HepG2 (cell line): ENCODE measurements at regions not wholly inside any gene's neighbourhood (a gene's known extent, or its start where the extent isn't known, plus 50 kb on each side); places are given as distances from the start of the nearest gene placed in this dataset.

Experiments used
- ATAC-seq: fragments of 200-7000 bp; cut with Tn5 transposase; 3 replicates; pipeline ENCODE4 v1.9.1; 2020; ENCODE audit warnings: mild to moderate bottlenecking, moderate library complexity
- BruUV-seq: library from RNA; stranded (reverse); fragments of 400-500 nt; replicated peaks from 2 replicates; lab custom pipeline; 2021; lab: Mats Ljungman, UMichigan
- CTCF ChIA-PET: fragments of 300-600 bp; formaldehyde crosslinking; extraction: SDS; loops from one replicate; lab custom pipeline; 2021; ENCODE audit warnings: low total read pairs, inconsistent platforms, low intra/inter-chr PET ratio; lab: Yijun Ruan, JAX
- POLR2A ChIA-PET: fragments of 350-600 bp; sonication (Branson Sonifier 250); formaldehyde crosslinking; loops from one replicate; lab custom pipeline; 2020; ENCODE audit warnings: antibody characterized with exemption, inconsistent platforms; lab: Yijun Ruan, JAX
- DNase-seq: peaks from one replicate; pipeline ENCODE4 v3.0.0-alpha.2; 2015; ENCODE audit warnings: low spot score
- FAIRE-seq: peaks from 3 replicates; lab custom pipeline; 2011; peaks lifted over from hg19 to GRCh38; lab: Jason Lieb, UNC
- H2AFZ ChIP-seq: one replicate; pipeline ENCODE4 v1.6.1; 2011; ENCODE audit warnings: low read length, inconsistent platforms
- H3K27ac ChIP-seq: fragments of 300-600 bp; 3 replicates; pipeline ENCODE4 v1.8.0; 2011; ENCODE audit warnings: mixed run types, mild to moderate bottlenecking, mixed read lengths, low read length, inconsistent platforms; ENCODE audit not compliant: insufficient read depth; ENCODE audit errors: extremely low read length
- H3K27me3 ChIP-seq, 2 experiments: fragments of 200-600 bp in 1 of 2; 2 replicates in 1 of 2; 3 replicates in 1 of 2; pipeline versions ENCODE4 v1.6.0 to v1.8.0; 2011; ENCODE audit warnings: low read length in 2 of 2, mild to moderate bottlenecking in 2 of 2, moderate library complexity in 2 of 2, inconsistent platforms in 1 of 2; ENCODE audit not compliant: insufficient read depth in 2 of 2, control insufficient read depth in 1 of 2
- H3K36me3 ChIP-seq, 2 experiments: fragments of 200-600 bp in 1 of 2; replicated peaks in 1 of 2; 2 replicates in 1 of 2; 3 replicates in 1 of 2; pipeline versions ENCODE4 v1.5.1 to v1.8.0; 2011; ENCODE audit warnings: low read length in 2 of 2, inconsistent platforms in 1 of 2; ENCODE audit not compliant: insufficient read depth in 2 of 2, control insufficient read depth in 1 of 2
- H3K4me1 ChIP-seq: 2 replicates; pipeline ENCODE4 v1.5.1; 2012; ENCODE audit warnings: low read length, inconsistent platforms; ENCODE audit not compliant: insufficient read depth
- H3K4me2 ChIP-seq: 2 replicates; pipeline ENCODE4 v1.6.0; 2011; ENCODE audit warnings: low read depth, low read length, inconsistent platforms
- H3K4me3 ChIP-seq, 3 experiments: fragments of 200-600 bp in 1 of 3; sonication (generic), shearing (Covaris generic) in 1 of 3; replicated peaks in 1 of 3; 2 replicates each; pipeline ENCODE4 v1.5.1; 2011 to 2016; ENCODE audit warnings: low read length in 3 of 3, inconsistent platforms in 2 of 3, low read depth in 2 of 3, mild to moderate bottlenecking in 2 of 3, control low read depth in 1 of 3, mixed read lengths in 1 of 3; ENCODE audit not compliant: insufficient read depth in 1 of 3
- H3K79me2 ChIP-seq: one replicate; pipeline ENCODE4 v1.6.1; 2011; ENCODE audit warnings: low read length, inconsistent platforms; ENCODE audit not compliant: insufficient read depth
- H3K9ac ChIP-seq: 2 replicates; pipeline ENCODE4 v1.6.0; 2011; ENCODE audit warnings: mild to moderate bottlenecking, low read depth, low read length, inconsistent platforms; ENCODE audit not compliant: insufficient read depth
- H3K9me3 ChIP-seq: 2 replicates; pipeline ENCODE4 v1.5.1; 2012; ENCODE audit warnings: mild to moderate bottlenecking, low read length
- H4K20me1 ChIP-seq: 2 replicates; pipeline ENCODE4 v1.6.0; 2011; ENCODE audit warnings: inconsistent platforms, mild to moderate bottlenecking, low read length, moderate library complexity; ENCODE audit not compliant: insufficient read depth
- CBX2 ChIP-seq, 2 experiments: fragments of 200-600 bp in 1 of 2; sonication (generic); formaldehyde crosslinking in 1 of 2; IDR thresholded peaks; 2 replicates each; pipeline versions ENCODE4 v1.7.0 to v1.8.1; 2018 to 2022; ENCODE audit warnings: low read depth in 2 of 2, low read length in 1 of 2, mild to moderate bottlenecking in 1 of 2, missing genetic modification reagents in 1 of 2
- GATA4 ChIP-seq: sonication (generic); IDR thresholded peaks from 2 replicates; pipeline ENCODE4 v1.6.1; 2016; ENCODE audit warnings: antibody characterized with exemption, low read depth, borderline replicate concordance
- KAT7 ChIP-seq: IDR thresholded peaks from 2 replicates; pipeline ENCODE4 v1.6.1; 2018; ENCODE audit warnings: borderline replicate concordance, missing compliant biosample characterization
- MTF1 ChIP-seq: sonication (generic); formaldehyde crosslinking; IDR thresholded peaks from 2 replicates; pipeline ENCODE4 v1.5.0; 2020; ENCODE audit warnings: missing genetic modification reagents
- PPARG ChIP-seq: conservative IDR thresholded peaks from 2 replicates; pipeline ENCODE4 v1.6.1; 2016; ENCODE audit warnings: missing biosample characterization, missing genetic modification reagents
- SMARCC2 ChIP-seq: fragments of 450-650 bp; IDR thresholded peaks from 2 replicates; pipeline ENCODE4 v1.6.1; 2017; ENCODE audit warnings: antibody characterized with exemption, mild to moderate bottlenecking
- SNAI1 ChIP-seq: sonication (generic); formaldehyde crosslinking; IDR thresholded peaks from 2 replicates; pipeline ENCODE4 v1.5.0; 2020; ENCODE audit warnings: mild to moderate bottlenecking, missing genetic modification reagents, borderline replicate concordance
- ZNF7 ChIP-seq: IDR thresholded peaks from 2 replicates; pipeline ENCODE4 v1.6.1; 2016; ENCODE audit warnings: missing biosample characterization, missing genetic modification reagents
- ZNF788 ChIP-seq: sonication (generic); formaldehyde crosslinking; IDR thresholded peaks from 2 replicates; pipeline ENCODE4 v1.5.0; 2020; ENCODE audit warnings: mild to moderate bottlenecking, missing genetic modification reagents, borderline replicate concordance
- ZNF790 ChIP-seq: sonication (generic); formaldehyde crosslinking; IDR thresholded peaks from 2 replicates; pipeline ENCODE4 v1.8.0; 2022; ENCODE audit warnings: missing genetic modification reagents, mild to moderate bottlenecking, borderline replicate concordance
- ZSCAN29 ChIP-seq: sonication (generic); formaldehyde crosslinking; conservative IDR thresholded peaks from 2 replicates; pipeline ENCODE4 v1.4.0; 2020; ENCODE audit warnings: mild to moderate bottlenecking, missing genetic modification reagents
- WGBS: methylation state at CpG from one replicate; pipeline ENCODE4 v1.1.6; 2017; ENCODE audit warnings: low lambda C conversion rate; 5-methylcytosine and 5-hydroxymethylcytosine counted together
- in situ Hi-C: cut with HindIII; loops from 2 replicates; pipeline ENCODE4 v1.10.0; 2017; ENCODE audit warnings: low pct_unique_long_range_greater_than_20kb; ENCODE audit not compliant: extremely low pct_ligation_motif_present
- intact Hi-C: fragments of 100-400 bp; cut with micrococcal nuclease; formaldehyde crosslinking; loops from one replicate; pipeline ENCODE4 v1.10.0; 2022; ENCODE audit not compliant: unreplicated experiment

DNA sequence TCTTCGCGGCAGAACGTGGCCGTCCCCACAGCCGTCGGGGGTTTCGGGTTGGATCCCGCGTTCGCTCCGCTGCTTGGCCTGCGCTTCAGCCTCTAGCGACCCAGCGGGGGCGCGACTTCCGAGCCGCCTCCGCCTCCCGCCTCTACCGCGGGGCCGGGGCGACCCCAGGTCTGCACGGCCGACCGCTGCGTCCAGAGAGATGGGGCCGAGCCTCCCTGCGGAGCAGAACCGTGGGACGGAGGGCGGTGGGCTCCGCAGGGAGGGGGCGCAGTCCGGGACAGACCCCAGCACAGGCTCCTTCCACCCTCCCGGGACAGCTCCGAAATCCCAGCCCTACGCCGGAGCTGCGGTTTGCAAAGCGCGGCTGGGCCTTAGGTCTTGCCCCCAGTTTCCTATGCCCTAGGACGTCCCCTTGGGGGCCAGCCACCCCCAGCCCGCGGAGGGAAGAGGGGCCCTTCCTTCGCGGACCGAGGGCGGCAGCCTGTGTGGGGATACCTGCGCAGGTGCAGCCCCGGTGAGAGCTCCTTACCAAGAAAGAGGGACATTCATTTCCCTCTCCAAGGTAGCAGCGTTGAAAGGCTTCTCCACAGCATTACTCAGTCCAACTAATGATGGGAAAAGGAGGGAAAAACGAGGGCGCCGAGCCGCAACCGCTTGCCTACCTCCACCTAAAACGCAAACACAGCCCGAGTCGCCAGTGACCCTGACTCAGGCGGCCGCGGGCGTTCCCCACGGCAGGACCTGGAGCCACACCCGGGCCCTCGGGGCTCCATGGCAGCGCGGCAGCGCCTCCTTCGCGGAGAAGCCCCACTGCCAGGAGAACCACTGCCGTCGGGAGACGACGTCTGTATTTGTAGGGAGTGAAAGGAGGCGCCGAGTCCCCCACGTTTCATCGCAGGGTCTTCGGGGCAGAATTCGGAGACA lies 115.7 kb downstream of the BMS1 start:
- intact Hi-C loops = no loop called here
- no peak for TF ChIP-seq SNAI1 (CRISPR knock-in tag)
- no peak for TF ChIP-seq ZNF788
- TF ChIP-seq ZSCAN29 (CRISPR knock-in tag) = no peak
- TF ChIP-seq CBX2 (IDR thresholded peaks at IDR 0.05; ENCODE audit: low read depth, low read length) = no peak
- TF ChIP-seq CBX2 (CRISPR knock-in tag; IDR thresholded peaks at IDR 0.05; ENCODE audit: low read depth) = no peak
- TF ChIP-seq SMARCC2 = no peak
- TF ChIP-seq GATA4 = no peak
- no peak for TF ChIP-seq ZNF790 (CRISPR knock-in tag)
- TF ChIP-seq ZNF7 (CRISPR knock-in tag) = no peak
- no peak for TF ChIP-seq KAT7 (CRISPR knock-in tag)
- no peak for TF ChIP-seq MTF1 (CRISPR knock-in tag)
- no peak for TF ChIP-seq PPARG (CRISPR knock-in tag)
- DNase-seq = no peak
- H2AFZ ChIP-seq = no peak overlapping the region
- no peak for FAIRE-seq
- no peaks in the 10 kb centered on the region; a peak in 2 of 5 replicates for H3K27me3 ChIP-seq
- no peak overlapping the region for H3K4me2 ChIP-seq
- WGBS = 70% methylated on average over 41 of the region's 83 CpGs
- no peaks in the 10 kb centered on the region for H4K20me1 ChIP-seq
- H3K4me3 ChIP-seq = no peak overlapping the region
- ChIA-PET POLR2A (no interaction called here), CTCF (no interaction called here)
- no peak overlapping the region for H3K27ac ChIP-seq
- no TSS peak for BruUV-seq
- no peaks in the 10 kb centered on the region for H3K4me1 ChIP-seq
- no peak overlapping the region for H3K9ac ChIP-seq
- H3K9me3 ChIP-seq = no peaks in the 10 kb centered on the region
- no peaks in the 10 kb centered on the region for H3K79me2 ChIP-seq
- in situ Hi-C loops = no loop called here
- no peaks in the 10 kb centered on the region for H3K36me3 ChIP-seq
- ATAC-seq = no peak
